Fibroblast of pulmonary artery (primary cell): ENCODE measurements at regions not wholly inside any gene's neighbourhood (a gene's known extent, or its start where the extent isn't known, plus 50 kb on each side); places are given as distances from the start of the nearest gene placed in this dataset.

Experiments used
- DNase-seq: peaks from one replicate; pipeline ENCODE4 v3.0.0-alpha.2; 2010; ENCODE audit warnings: low read depth
- H3K4me3 ChIP-seq: replicated peaks from 2 replicates; pipeline ENCODE4 v1.5.1; 2011; ENCODE audit warnings: low read depth, mild to moderate bottlenecking, control low read depth, low read length, moderate library complexity
- TF ChIP-seq, protein P1 (sequence below): IDR thresholded peaks from 2 replicates; pipeline ENCODE4 v1.5.1; 2011; ENCODE audit warnings: mild to moderate bottlenecking, control low read depth, low read length, inconsistent platforms; ENCODE audit errors: missing control alignments

DNA sequence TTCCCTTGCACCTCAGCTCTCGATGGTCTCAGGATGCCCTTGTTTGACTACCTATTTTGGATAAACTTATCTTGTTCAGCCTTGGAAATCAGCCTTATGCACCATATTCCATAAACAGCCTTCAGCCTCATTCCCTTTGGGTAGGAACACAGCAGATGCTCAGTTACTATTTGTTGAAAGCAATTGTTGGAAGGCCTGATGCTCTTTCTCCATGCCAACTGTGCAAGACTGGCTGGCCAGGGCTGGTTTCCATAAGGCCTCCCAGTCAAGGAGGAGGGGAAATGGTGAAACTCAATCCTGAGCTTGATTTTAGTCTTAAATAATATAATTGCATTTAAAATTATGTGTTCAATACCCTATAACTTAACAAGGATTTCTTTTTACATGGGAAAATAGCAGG is 121.1 kb upstream of the DEPDC1 start:
- DNase-seq = no peak
- no peak overlapping the region for H3K4me3 ChIP-seq
- TF ChIP-seq, protein P1, sequence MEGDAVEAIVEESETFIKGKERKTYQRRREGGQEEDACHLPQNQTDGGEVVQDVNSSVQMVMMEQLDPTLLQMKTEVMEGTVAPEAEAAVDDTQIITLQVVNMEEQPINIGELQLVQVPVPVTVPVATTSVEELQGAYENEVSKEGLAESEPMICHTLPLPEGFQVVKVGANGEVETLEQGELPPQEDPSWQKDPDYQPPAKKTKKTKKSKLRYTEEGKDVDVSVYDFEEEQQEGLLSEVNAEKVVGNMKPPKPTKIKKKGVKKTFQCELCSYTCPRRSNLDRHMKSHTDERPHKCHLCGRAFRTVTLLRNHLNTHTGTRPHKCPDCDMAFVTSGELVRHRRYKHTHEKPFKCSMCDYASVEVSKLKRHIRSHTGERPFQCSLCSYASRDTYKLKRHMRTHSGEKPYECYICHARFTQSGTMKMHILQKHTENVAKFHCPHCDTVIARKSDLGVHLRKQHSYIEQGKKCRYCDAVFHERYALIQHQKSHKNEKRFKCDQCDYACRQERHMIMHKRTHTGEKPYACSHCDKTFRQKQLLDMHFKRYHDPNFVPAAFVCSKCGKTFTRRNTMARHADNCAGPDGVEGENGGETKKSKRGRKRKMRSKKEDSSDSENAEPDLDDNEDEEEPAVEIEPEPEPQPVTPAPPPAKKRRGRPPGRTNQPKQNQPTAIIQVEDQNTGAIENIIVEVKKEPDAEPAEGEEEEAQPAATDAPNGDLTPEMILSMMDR = no peak

DNA sequence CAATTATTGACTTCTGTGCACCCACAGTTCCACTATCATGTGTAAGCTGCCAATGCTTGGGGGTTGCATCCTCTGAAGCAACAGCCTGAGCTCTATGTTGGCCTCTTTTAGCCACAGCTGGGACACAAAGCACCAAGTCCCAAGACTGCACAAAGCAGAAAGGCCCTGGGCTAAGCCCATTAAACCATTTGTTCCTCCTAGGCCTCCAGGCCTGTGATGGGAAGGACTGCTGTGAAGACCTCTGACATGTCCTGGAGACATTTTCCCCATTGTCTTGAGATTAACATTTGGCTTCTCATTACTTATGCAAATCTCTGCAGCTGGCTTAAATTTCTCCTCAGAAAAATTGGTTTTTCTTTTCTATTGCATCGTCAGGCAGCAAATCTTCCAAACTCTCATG is 123.7 kb upstream of the DEPDC1 start:
- TF ChIP-seq, protein P1 = no peak
- DNase-seq = no peak
- no peak overlapping the region for H3K4me3 ChIP-seq

DNA sequence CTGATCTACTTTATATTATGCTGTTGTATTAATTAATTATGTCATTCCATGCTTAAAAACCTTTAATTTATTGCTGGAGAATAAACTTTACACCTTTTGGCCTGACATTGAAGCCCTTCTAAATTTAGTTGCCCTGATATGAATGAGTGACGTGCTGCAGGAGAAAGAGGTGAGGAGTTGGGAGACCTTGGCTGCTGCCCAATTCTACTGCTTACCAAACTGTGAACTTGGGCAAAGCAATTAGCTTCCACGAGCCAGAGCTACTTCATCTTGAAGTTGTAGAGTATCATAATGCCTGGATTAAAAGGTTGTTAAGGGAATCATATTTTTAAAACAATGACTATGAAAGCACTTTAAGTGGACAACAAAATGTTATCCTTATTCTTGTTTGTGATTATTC is 126.8 kb upstream of the DEPDC1 start:
- no peak overlapping the region for H3K4me3 ChIP-seq
- TF ChIP-seq, protein P1 = no peak
- peak; percentile 13 for DNase-seq

DNA sequence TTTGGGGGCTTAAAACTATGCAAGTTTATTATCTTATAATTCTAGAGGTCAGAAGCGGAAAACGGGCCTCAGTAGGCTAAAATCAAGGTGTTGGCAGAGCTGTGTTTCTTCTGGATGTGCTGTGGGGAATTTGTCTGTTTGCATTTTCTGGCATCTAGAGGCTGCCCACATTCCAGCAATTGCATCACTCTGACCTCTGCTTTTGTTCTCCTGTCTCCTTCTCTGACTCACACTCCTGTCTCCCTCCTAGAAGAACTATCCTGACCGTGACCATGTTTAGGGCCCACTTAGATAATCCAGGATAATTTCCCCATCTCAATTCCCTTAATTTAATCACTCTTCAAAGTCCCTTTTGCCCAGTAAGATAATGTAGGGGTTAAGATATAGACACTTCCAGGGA is 127.4 kb upstream of the DEPDC1 start:
- TF ChIP-seq, protein P1 = no peak
- H3K4me3 ChIP-seq = no peak overlapping the region
- DNase-seq = peak; percentile 86

DNA sequence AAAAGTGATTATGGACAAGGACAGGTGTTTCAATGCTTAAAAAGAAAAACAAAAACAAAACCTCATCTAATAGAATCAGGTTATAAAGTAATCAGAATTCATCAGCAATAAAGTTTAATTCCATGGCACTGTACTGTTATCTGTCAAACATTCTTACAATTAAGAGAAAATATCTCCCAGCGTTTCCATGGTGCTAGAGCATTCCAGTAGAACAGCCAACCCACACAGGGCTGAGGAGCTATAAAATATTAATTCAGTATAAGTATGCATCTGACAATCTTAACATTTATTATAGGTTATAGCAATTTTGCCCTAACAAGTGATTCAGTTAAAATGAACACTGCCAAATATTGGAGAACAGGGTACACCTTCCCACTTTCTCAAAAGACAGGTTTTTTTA is 128.7 kb upstream of the DEPDC1 start:
- no peak overlapping the region for H3K4me3 ChIP-seq
- TF ChIP-seq, protein P1 = no peak
- no peak for DNase-seq

DNA sequence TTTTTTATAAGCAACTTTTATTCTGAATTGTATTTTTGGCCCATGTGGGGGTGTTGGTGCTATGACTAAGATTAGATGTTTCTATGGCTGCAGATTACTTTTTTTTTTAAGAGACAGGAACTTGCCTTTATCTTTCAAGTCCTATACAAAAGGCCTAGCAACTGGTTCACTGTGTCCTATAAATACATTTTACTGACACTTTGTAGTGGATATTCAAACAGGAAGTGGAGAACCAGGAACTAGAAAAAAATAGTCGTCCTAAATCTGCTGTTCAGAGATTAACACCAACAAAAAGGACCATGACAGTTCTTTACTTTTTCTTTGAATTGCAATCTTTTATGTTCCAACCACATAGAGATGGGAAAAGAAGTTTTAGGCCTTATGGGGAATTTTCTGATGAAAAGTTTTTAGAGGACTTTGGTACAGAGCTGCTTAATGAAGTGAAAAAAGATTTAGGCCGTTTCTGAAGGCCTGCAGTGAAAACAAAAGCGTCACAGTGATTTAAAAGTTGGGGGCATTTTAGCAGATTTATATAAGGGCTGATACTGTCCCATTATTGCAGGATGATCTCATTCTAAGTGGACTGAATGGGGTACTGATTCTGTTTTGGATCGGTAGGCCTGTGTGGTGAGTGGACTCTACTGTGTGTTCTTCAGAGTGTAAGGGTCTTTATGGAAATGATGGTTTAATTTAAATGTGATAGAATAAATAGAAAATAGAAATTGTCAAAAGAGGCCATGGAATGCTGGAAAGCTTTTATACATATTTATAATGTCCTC is 136.4 kb upstream of the DEPDC1 start:
- H3K4me3 ChIP-seq = no peak overlapping the region
- TF ChIP-seq, protein P1 = no peak
- peak; percentile 48 for DNase-seq

DNA sequence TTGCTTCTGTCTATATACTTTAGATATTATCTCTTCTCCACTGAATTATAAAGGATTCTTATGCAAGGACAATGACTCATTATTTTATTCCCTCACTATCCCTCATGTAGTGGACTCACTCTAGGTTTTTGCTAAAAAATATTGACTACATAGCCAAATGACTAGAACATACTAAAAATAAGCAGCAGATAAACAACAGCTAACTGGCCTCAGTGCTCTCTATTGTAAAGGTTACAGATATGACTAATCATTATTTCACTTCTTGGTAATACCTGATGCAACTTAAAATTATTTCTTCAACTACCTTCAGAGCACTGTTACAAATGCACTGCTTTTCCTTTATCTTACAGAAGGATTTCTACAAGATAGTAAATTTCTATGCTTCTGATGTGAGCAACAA is 147.6 kb upstream of the DEPDC1 start:
- DNase-seq = no peak
- TF ChIP-seq, protein P1 = no peak
- no peak overlapping the region for H3K4me3 ChIP-seq
